DND-41 (cell line): ENCODE measurements at regions not wholly inside any gene's neighbourhood (a gene's known extent, or its start where the extent isn't known, plus 50 kb on each side); places are given as distances from the start of the nearest gene placed in this dataset.

Source experiments
- CTCF ChIP-seq: IDR thresholded peaks from 2 replicates; pipeline ENCODE4 v1.5.1; 2012; ENCODE audit warnings: borderline replicate concordance, low read length, moderate library complexity, mild to moderate bottlenecking; ENCODE audit not compliant: poor library complexity, severe bottlenecking; ENCODE audit errors: extremely low read depth
- EZH2 ChIP-seq: IDR thresholded peaks from 3 replicates; pipeline ENCODE4 v1.6.1; 2012; ENCODE audit warnings: borderline replicate concordance, low read depth, mild to moderate bottlenecking, moderate library complexity, low read length, inconsistent platforms; ENCODE audit not compliant: severe bottlenecking

- TF ChIP-seq EZH2 (no peak), CTCF (no peak)
Observed at GRCh38 chr11:62071408-62071807, 52.4 kb upstream of the INCENP start.
